ENCODE measurements at regions not wholly inside any gene's neighbourhood (a gene's known extent, or its start where the extent isn't known, plus 50 kb on each side); places are given as distances from the start of the nearest gene placed in this dataset.

DNA sequence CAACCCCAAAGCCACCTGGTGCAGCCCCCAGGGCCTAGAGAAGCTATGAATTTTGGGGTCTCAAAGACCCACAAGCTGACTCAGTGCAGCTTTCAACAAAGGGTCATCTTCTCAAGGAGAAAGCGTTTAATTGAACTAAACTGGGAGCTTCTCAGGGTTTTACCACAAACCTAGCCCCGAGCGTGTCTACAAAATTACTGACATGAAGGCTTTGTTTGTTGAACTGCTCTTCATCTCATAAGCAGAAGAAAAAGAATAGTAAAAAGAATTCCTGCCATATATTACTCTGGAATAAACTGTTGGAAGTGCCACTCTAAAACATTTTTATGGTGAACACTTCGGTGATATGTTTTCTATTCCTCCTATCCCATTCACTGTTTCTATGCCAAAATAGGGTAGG, 50.8 kb upstream of the INCENP start:
- no peak overlapping the region for H3K4me3 ChIP-seq (ENCODE audit: low read length)
- no peak for DNase-seq (ENCODE audit: low read depth, low spot score)

DNA sequence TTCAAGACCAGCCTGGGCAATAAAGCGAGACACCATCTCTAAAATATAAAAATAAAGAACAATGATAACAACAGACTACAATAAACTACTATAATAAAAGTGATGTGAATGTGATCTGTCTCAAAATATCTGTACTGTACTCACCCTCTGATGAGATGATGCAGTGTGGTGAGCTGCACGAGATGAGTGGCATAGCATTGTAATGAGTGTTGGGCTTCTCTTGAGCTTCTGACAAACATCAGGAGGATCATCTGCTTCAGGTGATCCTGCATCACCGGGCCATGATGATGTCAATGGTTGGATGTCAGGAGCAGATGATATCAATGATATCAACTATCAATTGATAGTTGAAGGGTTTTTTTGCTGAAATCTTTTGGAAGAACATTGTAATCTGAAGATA, 52.4 kb upstream of the INCENP start:
- H3K4me3 ChIP-seq (ENCODE audit: low read length), result no peak overlapping the region
- DNase-seq (ENCODE audit: low read depth, low spot score), result no peak

DNA sequence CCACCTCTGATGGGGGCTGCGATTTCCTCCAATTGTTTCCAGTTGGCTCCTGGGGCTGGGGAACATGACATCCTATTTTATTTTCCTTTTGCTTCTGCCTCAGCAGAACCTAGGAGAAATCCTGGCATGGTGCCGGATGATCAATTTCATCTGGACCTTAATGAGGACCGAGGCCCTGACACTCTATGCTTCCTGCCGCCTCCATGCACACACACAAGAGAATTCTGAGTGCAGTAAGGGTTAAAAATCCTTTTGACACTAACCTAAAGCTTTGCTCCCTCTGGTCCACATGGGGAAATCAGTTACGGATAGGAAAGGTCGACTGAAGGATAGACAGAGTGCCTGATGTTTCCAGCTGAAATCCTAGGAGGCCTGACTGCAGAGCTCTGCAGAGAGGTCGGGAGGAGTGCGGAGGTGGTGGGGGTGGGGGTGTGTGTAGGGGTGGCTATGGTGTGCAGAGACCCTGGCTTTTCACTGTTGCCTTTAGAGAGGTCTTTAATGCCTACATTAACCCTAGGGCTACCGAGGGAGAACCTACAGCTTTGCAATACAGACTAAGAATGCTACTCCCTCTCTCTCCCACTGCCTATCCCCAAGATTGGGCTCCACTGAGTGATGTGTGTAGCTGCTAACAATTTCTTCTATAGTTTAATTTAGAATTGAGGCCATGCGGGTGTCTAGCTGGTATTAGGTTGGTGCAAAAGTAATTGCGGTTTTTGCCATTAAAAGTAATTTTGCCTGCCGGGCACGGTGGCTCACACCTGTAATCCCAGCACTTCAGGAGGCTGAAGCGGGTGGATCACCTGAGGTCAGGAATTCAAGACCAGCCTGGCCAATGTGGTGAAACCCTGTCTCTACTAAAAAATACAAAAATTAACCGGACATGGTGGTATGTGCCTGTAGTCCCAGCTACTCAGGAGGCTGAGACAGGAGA, 53.6 kb upstream of the INCENP start:
- H3K4me3 ChIP-seq (ENCODE audit: low read length), result no peak overlapping the region
- no peak for DNase-seq (ENCODE audit: low read depth, low spot score)

DNA sequence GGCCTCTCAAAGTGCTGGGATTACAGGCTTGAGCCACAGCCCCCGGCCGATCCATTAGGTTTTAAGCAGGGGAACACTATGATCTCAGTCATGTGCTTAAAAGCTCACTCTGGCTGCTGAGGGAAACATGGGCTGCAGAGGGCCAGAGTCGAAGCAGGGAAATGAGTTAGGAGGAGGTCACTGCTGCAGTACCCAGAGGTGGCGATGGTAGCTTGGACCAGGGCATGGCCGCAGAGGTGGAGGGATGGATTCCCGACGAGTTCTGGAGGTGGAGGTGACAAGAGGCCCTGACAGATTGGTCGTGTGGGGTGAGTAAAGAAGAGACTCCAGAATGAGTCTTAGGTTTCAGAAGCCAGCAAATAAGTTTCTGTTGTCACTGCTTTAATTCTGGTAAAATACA, 54.4 kb upstream of the INCENP start:
- H3K4me3 ChIP-seq (ENCODE audit: low read length), result no peak overlapping the region
- no peak for DNase-seq (ENCODE audit: low read depth, low spot score)

DNA sequence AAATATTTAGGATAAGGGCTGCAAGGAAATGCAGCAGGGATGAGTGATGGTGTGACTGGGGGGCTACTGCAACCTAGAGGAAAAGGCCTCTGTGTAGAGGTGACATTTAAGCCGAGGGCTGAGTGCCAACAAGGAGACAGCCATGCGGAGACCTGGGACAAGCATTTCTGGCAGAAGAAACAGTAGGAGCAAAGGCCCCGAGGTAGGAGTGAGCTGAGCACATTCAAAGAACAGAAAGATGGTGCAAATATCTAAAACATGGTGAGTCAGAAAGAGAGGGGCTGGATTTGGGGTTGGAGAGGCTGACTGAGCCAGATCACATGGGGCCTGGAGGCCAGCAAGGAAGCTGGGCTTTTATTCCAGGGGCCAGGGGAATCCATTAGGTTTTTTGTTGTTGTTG, 55.1 kb upstream of the INCENP start:
- DNase-seq (ENCODE audit: low read depth, low spot score), result no peak

DNA sequence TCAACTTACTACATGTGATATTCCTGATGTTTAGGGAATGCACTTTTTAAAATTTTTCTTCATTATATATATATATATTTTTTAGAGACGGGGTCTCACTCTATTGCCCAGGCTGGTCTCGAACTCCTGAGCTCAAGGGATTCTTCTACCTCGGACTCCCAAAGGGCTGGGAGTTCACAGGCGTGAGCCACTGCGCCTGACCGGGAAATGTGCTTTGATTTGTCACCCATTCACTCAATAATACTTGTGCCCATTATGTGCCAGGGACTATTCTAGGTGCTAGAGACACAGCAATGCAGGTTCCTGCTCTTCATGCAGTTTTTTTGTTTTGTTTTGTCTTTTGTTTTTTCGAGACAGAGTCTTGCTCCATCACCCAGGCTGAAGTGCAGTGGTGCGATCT, 56.1 kb upstream of the INCENP start:
- DNase-seq (ENCODE audit: low read depth, low spot score), result no peak

More for the DNA sequence above, 55.1 kb upstream of the INCENP start:
- H3K4me3 ChIP-seq (ENCODE audit: low read length), result no peak overlapping the region

DNA sequence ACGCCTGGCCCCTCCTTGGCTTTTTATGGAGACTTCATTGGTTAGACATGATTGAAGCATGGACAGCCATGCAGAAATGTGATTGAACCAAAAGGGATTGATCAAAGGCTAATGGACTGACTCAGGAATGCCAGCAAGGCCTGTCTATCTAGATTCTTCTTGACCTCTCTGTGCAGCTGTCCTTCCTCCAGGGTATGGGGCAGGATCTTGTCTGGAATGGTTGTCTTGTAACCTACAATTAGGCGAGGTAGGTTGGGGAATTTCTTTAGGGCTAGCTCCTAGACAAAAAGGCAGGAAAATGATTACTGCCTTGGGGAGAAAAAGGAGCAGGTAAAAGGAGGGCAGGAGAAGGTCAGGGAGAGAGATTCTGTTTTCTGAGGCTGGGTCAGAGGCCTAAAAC, 59.6 kb upstream of the INCENP start:
- no peak overlapping the region for H3K4me3 ChIP-seq (ENCODE audit: low read length)
- no peak for DNase-seq (ENCODE audit: low read depth, low spot score)

More for the DNA sequence above, 56.1 kb upstream of the INCENP start:
- no peak overlapping the region for H3K4me3 ChIP-seq (ENCODE audit: low read length)

DNA sequence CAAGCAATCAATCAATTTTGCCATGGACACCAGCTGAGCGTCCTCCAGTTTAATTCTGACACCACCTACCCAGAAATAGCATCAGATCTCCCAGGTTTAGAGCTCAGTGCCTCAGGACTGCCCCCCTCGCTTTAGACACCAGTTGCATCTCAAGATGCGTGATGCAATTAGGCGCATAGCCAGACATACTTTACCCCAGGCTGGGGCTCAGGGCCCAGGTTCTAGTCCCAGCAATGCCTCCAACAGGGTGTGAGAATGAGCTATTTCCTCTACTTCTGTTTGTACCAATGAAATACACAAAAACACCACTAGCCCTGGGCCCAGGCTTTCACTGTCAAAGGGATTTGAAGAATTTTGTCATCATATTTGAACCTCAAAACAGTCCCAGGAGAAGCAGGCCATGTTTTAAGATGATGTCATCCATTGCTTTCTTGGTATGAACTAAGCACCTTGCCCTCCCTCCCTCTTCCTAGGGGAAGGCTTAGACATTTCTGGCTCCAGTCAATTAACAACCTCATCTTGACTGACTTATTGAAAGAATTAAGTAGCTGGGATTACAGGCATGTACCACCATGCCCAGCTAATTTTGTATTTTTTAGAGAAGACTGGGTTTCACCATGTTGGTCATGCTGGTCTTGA, 61.5 kb upstream of the INCENP start:
- DNase-seq (ENCODE audit: low read depth, low spot score), result no peak
- H3K4me3 ChIP-seq (ENCODE audit: low read length), result no peak overlapping the region

DNA sequence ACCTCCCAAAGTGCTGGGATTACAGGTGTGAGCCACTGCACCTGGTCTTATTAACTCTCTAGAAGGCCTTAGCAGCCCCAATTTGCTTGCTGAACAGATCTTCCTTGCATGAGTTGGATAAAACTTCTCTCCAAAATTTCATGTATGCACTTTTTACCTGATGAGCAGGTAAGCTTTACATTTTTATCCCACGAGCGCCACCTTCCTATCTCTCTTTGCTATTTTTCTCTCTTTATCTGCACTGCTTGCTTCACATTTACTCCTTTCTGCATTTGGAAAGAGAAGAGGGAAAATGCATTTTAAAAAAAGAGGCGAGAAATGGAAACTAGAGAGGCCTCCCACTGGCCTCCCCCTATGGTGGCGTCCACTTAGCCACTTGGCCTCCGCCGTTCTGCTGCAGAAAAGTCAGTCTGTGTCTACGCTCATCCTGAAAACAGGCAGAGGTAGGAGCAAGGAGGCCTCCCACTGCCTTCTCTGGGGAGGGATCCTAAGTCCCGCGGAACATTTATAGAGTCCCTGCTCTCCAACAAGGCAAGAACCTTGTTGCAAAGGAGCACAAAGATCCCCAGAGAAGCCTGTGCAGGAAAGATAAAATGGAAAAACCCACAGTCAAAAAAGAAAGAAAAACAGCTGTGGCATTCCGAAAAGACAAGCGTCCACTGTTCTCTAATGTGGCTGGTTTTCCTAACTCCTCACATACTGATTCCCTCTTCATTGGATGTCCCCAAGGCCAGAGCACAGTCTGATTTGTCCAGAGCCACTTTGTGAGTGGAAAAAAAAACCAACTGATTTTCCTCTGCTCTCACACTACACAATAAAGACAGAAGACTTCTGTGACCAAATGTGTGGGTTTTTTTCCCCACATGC, 62.2 kb upstream of the INCENP start:
- no peak overlapping the region for H3K4me3 ChIP-seq (ENCODE audit: low read length)
- no peak for DNase-seq (ENCODE audit: low read depth, low spot score)

DNA sequence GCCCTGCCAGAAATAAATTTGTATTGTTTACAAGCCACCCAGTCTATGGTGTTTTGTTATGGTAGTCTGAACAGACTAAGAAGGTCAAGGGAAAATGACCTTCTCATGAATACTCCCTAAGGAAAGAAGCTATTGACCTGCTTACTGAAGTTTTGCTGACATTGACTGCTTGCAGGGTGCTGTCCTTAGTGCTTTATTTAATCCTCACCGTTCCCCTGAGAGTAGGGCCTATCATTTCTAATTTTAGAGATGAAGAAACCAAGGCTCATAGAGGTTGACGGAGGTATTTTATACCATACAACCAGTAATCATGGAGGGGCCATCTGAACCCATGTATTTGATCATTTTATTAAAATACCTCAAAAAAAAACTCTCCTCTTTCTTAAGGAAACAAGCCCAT, 66.7 kb upstream of the INCENP start:
- no peak overlapping the region for H3K4me3 ChIP-seq (ENCODE audit: low read length)
- DNase-seq (ENCODE audit: low read depth, low spot score), result no peak

DNA sequence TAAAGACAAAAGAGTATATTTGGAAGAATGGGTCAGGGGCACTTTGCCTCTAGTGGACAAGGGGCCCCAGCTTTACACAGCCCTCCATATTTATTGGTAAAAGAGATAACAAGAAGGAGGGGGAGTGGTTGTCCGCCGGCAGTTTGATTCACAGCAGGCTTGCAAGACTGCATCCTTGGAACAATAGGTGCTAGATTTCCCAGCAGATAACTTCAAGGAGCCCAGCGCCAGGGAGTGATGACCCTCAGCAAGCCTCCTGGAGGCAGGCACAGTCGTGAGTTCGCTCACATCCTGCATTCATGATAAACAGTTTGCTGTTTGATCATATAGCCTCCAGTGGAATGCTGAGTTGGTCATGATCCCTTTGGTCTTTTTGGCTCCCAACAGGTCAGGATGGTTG, 67.8 kb upstream of the INCENP start:
- DNase-seq (ENCODE audit: low read depth, low spot score), result no peak

DNA sequence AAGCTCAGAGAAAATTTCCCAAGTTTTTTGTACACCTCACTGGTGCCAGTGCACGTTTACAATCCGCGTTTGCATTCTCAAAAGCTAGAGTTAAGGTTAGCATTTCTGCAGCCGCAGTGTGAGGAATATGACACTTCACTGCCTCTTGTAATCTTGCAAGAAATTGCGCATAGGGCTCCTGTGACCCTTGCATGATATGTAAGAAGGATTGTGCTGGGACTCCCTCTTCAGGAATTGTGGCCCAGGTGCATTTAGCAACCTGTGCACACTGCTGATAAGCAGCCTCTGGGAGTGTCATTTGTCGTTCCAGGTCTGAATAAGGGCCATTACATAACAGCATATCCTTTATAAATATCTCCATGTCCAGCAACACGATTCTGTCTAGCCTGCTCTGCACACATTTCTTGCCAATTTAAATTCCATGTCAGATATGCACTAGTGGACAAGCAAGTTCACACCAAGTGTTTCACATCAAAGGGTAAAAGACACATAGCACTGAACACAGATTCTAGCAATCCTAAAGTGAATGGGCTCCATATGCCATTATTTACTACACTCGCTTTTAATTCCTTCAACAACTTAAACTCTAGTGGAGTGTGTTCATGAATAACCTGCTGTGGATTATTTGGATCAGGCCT, 69.2 kb upstream of the INCENP start:
- DNase-seq (ENCODE audit: low read depth, low spot score), result peak; percentile 64
- no peak overlapping the region for H3K4me3 ChIP-seq (ENCODE audit: low read length)

More for the DNA sequence above, 67.8 kb upstream of the INCENP start:
- no peak overlapping the region for H3K4me3 ChIP-seq (ENCODE audit: low read length)

DNA sequence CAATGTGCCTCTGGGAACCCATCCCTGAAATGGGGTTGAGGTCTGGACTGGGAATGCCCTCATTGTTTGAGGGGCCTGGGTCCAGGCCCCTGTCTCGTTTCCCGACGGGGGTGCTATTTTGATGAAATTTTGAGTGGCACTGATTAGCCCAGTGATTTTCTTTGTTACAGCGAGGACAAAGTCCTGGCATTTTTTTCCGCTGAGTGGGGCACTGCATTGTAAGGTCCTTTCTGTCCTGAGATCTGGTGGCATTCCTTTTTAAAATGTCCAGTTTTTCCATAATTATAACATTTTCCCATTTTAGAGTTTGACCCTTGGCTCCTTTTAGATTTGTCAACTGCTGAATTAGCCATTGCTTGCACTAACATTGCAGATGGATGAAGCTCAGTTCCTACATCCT, 69.7 kb upstream of the INCENP start:
- no peak overlapping the region for H3K4me3 ChIP-seq (ENCODE audit: low read length)
- no peak for DNase-seq (ENCODE audit: low read depth, low spot score)

DNA sequence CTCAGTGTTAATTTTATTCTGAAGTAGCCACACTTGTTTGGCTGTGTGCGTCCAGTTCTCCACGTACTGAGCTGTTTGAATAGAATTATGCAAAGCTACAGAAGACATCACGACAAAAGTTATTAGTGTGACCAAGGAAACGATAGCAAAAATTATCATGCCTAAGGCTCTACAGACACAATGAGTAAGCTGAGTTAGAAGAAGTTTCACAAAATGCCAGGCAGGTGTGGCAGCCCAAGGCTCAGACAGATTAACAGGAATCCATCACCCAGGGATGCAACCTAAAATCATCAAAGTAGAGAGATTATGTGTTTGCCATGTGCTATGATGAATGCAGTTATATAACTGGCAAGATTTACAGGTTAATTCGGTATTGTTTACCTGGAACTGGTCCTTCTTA, 73.1 kb upstream of the INCENP start:
- H3K4me3 ChIP-seq (ENCODE audit: low read length), result no peak overlapping the region
- no peak for DNase-seq (ENCODE audit: low read depth, low spot score)

DNA sequence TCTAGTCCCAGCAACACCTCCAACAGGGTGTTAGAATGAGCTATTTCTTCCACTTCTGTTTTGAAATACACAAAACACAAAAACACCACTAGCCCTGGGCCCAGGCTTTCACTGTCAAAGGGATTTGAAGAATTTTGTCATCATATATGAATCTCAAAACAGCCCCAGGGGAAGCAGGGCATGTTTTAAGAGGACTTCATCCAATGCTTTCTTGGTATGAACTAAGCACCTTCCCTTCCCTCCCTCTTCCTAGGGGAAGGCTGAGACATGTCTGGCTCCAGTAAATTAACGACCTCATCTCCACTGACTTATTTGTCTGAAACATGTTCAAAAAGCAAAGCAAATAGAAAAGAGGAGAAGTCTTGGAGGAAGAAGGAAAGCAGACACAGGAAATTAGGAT, 75.7 kb upstream of the INCENP start:
- no peak for DNase-seq (ENCODE audit: low read depth, low spot score)
- no peak overlapping the region for H3K4me3 ChIP-seq (ENCODE audit: low read length)

DNA sequence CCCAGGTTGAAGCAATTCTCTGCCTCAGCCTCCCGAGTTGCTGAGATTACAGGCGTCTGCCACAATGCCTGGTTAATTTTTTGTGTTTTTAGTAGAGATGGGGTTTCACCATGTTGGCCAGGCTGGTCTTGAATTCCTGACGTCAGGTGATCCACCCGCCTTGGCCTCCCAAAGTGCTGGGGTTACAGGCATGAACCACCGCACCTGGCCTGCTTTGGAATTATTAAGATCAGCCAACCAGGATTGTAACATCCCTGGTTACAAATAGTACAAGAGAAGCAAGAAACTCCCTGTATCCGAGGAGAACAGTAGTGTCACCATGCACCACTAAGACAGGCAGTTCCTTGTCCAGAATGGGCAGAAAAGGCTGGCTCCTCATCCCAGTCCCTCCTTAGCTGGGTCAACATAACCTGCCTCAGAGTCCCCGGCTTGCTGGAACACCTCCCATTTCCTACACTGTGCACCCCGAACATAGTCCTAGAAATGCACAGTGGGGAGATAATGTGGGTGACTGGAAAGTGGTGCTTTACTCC, 77.2 kb upstream of the INCENP start:
- no peak overlapping the region for H3K4me3 ChIP-seq (ENCODE audit: low read length)
- no peak for DNase-seq (ENCODE audit: low read depth, low spot score)

DNA sequence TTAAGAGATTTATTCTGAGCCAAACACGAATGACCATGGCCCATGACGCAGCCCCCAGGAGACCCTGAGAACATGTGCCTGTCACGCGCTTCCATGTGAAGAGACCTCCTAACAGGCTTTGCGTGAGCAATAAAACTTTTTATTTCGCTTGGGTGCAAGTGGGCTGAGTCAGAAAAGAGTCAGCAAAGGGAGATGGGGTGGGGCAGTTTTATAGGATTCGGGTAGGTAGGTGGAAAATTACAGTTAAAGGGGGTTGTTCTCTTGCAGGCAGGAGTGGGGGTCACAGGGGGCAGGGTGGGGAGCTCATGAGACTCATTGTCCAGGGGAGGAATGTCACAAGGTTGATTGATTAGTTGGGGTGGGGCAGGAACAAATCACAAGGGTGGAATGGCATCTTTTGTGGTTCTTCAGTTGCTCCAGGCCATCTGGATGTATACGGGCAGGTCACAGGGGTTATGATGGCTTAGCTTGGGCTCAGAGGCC, 77.2 kb upstream of the FTH1 start:
- H3K4me3 ChIP-seq (ENCODE audit: low read length), result no peak overlapping the region
- no peak for DNase-seq (ENCODE audit: low read depth, low spot score)

DNA sequence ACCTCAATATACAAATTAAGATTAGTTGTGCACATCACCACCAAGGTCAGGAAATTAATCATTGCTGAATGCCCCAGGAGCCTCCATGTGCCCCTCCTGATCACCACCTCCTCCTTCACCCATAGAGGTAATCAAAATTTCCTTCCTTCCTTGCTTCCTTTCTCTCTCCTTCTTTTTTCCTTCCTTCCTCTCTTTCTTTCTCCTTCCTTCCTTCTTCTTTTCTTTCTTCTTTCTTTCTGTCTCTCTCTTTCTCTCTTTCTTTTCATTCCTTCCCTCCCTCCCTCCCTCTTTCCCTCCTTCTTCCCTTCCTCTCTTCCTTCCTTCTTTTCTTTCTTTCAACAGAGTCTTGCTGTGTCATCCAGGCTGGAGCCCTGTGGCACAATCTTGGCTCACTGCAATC, 67.9 kb upstream of the FTH1 start:
- no peak overlapping the region for H3K4me3 ChIP-seq (ENCODE audit: low read length)
- DNase-seq (ENCODE audit: low read depth, low spot score), result no peak

DNA sequence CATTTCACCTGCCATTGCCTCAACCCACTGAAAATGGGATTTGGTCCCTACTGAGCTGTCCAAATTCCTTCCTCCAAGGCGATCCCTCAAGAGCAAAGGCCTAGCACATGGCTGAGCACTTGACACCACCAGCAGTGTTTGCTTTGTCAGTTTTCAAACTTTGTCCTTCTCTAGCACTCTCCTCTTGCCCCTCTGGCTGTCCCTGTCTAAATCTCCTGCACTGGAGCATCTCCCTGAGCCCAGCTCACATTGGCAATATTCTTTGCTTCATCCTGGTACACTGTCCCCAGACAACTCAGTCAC, 66.6 kb upstream of the FTH1 start:
- no peak overlapping the region for H3K4me3 ChIP-seq (ENCODE audit: low read length)
- no peak for DNase-seq (ENCODE audit: low read depth, low spot score)
